GM21515 (cell line): ENCODE measurements at regions not wholly inside any gene's neighbourhood (a gene's known extent, or its start where the extent isn't known, plus 50 kb on each side); places are given as distances from the start of the nearest gene placed in this dataset.
"Not testable (repeated sequence)": the region's sequence is repeated elsewhere in the genome, so short reads cannot be mapped to it uniquely, and the experiment has no call there.

ENCODE experiments used
- ATAC-seq: cut with Tn5 transposase; IDR thresholded peaks from one replicate; pipeline ENCODE4 v1.9.1; 2021; ENCODE audit not compliant: unreplicated experiment

DNA sequence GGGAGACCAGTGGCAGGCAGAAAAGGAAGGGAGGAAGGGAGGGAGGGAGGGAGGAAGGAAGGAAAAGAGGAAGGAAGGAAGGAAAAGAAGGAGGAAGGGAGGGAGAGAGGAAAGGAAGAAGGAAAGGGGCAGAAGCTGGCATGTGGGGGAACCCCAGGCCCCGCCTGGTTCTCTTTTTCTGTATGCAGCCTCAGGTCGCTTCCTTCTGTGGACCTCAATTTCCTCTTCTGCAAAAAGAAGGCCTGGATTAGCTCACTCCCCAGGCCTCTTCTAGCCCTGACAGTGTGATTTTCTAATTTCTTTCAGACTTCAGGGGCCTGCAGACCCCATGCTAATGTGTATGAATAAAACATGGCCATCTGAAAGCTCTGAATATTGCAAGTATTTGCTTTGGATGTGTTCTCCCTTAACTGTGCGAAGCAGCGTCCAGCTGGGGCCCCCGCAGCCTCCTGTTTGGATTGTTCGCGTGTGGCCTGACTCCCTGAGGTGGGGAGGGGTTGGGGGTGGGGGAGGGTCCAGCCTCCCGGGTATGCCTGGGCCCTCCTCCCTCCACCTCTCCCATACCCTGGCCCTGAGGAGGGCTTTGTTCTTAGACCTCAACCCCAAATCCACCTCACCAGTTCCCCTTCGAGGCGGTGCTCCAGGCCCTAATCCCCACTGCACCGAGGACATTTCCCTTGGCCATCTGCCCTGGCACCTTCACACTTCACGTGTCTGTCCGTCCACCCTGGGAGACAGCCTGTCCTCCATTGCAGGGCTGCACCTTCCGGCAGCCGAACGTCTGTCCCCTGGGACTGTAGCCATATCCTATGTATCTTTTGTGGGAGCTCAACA is 199.9 kb upstream of the ATP6AP2 start:
- ATAC-seq = no peak

- ATAC-seq = no peak
Observed at GRCh38 chrX:40377684-40378083, 203.1 kb upstream of the ATP6AP2 start.

DNA sequence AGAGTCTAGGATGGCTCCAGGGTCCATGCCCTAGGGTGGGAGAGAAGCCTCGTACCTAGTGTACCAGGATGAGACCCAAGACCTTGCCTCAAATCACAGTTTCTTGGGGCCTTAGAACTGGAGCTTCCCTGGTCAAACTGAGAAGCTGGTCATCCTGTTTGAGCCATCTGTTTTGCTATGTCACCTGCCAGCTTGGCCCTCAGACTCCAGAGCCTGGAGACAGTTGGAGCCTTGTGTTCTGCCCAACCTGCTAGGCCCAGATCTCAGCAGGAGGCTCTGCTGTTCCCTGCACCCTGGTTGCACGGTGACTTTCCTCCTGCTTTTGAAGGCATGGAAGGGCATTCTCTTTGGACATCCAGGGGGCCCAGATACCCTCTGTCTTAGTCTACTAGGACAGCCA is 206.3 kb upstream of the ATP6AP2 start:
- no peak for ATAC-seq

DNA sequence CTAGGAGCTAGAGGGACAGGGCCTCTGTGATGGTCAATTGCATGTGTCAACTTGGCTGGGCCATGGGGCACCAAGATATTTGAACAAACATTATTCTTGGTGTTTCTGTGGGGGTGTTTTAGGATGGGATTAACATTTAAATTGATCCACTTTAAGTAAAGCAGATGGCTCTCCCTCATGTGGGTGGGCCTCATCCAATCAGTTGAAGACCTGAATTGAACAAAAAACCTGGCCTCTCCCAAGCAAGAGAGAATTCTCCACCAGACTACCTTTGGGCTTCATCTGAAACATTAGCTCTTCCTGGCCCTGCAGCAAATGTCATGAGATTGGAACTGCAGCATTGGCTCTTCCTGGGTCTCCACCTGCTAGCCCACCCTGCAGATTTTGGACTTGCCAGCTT is 207.1 kb upstream of the ATP6AP2 start:
- no peak for ATAC-seq

GRCh38 chrX:40373025-40373424 is 207.7 kb upstream of the ATP6AP2 start:
- ATAC-seq = no peak

- no peak for ATAC-seq
Observed at GRCh38 chrX:40371376-40371775, 209.4 kb upstream of the ATP6AP2 start.

- ATAC-seq = no peak
Observed at GRCh38 chrX:40368611-40369061, 212.1 kb upstream of the ATP6AP2 start.

GRCh38 chrX:40366661-40367060 is 214.1 kb upstream of the ATP6AP2 start:
- ATAC-seq = no peak

DNA sequence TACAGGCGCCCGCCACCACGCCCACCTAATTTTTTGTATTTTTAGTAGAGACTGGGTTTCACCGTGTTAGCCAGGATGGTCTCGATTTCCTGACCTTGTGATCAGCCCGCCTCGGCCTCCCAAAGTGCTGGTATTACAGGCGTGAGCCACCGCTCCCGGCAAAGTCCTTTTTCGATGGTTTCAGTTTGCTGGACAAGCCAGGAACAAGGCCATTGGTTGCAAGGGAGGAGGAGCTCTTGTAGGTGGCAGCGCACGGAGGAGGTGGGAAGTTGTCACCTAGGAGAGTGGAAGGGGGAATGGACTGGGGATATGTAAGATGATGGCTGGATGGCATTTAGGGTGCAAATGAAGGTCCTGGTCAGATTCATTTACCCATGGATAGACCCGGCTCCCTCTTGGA is 218.5 kb upstream of the ATP6AP2 start:
- ATAC-seq = not testable (repeated sequence)

GRCh38 chrX:40360557-40360956 is 220.2 kb upstream of the ATP6AP2 start:
- ATAC-seq = no peak

GRCh38 chrX:40359593-40359992 is 221.2 kb upstream of the ATP6AP2 start:
- ATAC-seq = no peak

GRCh38 chrX:40358994-40359393 is 221.8 kb upstream of the ATP6AP2 start:
- ATAC-seq = no peak

DNA sequence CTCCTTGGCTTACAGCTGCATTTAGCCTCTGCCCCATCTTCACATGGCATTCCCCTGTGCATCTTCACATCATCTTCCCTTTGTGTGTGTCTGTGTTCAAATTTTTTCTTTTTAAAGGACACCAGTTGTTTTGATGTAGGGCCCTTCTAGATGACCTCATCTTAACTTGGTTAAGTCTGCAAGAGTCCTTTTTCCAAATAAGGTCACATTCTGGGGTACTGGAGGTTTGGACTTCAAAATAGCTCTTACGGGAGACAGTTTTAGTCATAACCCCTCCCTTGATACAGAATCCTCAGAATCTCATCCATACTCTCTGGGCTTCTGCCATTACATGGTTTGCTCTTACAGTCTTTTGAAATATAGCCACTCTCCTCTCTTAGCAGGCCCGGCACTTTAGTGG is 231.5 kb upstream of the ATP6AP2 start:
- ATAC-seq = no peak

DNA sequence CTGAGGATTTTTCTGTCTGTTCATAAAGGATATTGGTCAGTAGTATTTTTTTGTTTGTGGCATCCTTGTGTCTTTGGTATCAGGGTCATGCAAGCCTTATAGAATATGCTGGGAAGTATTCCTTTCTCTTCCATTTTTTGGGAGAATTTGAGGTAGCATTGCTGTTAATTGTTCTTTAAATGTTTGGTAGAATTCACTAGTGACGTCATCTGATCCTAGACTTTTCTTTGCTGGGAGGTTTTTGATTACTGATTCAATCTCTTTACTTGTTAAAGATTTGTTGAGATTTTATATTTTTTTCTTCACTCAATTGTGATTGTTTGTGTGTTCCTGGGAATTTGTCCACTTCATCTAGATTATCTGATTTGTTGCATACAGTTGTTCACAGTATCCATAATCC is 234.4 kb upstream of the ATP6AP2 start:
- ATAC-seq = no peak

- no peak for ATAC-seq
Observed at GRCh38 chrX:40343319-40343718, 237.5 kb upstream of the ATP6AP2 start.

DNA sequence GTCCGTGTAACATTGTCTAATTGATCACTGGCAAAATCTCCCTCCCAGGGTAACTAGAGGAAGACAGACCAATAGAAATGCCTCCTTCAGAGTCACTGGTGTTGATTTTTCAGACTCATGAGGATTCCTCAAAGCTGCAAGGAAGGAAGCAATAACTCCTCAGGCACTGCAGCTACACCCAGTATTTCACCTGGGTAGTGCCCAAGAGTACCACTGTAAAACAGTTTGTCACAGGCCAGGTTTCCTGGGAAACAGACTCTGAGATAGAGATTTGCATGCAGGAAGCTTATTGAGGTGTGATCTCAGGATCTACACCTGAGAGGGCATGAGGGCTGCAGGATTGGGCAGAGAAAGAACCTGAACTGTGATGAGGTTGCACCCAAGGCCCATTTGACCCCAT is 240.7 kb upstream of the ATP6AP2 start:
- ATAC-seq = no peak

DNA sequence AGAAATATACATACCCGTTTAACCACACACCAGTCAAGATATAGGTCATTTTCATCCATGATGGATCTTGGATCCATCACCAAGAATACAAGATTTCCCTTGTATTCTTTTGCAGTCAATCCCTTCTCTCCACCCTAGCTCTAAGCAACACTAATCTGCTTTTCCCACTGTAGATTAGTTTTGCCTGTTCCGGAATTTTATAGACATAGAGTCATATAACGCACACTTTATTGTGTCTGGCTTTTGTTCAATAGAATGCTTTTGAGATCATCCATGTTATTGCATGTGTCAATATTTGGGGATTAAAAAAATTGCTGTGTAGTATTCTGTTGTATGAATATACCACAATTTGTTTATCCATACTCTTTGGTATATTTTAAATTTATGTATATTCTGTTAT is 235.6 kb upstream of the BCOR start:
- no peak for ATAC-seq

DNA sequence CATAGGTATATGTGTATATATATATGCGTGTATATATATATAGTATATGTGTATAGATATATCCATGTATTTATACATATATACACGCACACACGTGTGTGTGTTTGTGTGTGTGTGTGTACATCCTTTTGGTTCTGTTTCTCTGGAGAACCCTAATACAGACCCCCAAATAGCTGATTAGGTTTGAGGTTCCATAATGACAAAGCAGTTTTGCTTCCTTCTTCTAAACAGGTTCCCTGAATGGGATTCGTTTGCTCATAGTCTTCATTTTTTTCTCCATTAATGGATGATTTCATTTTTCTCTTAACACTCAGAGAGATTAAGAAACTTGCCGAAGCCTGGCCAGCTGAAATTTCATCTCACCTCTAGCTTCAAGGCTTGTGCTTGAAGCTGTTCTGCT is 234.0 kb upstream of the BCOR start:
- no peak for ATAC-seq

GRCh38 chrX:40331353-40331752 is 233.6 kb upstream of the BCOR start:
- no peak for ATAC-seq

DNA sequence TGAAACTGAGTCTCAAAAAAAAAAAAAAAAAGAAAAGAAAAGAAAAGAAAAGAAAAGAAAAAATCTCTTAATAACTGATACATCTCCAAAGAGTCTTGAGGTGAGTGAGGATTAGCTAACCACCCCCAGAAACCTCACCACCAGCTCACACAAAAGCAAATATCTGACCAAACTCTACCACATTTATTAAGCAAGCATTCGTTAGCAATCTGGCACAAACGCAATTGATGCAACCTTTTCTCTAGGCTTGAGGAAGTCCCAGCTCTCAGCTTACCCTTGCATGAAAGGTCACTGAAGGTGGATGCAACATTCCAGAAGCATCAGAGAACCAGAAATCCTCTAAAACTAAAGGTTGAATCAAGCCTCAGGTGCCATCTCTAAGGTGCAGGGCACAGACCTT is 231.9 kb upstream of the BCOR start:
- ATAC-seq = no peak

DNA sequence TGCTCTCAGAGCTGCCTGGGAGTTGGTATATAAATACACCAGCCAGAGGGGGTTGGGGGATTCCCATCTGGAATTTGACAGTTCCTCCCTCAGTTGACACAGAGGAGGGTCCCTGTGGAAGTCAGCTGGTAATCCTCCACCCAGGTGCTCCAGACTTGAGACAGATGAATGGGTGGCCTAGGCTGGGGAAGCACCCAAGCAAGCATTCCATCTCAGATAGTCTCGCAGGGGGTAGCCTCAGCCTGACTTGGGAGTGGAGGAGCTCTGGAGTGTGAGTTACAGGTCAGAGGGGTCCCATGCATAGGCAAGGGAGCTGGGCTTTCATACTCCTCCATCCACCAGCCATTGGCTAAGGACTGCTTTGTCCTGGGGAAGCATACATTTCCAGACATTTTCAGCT is 229.3 kb upstream of the BCOR start:
- ATAC-seq = no peak

DNA sequence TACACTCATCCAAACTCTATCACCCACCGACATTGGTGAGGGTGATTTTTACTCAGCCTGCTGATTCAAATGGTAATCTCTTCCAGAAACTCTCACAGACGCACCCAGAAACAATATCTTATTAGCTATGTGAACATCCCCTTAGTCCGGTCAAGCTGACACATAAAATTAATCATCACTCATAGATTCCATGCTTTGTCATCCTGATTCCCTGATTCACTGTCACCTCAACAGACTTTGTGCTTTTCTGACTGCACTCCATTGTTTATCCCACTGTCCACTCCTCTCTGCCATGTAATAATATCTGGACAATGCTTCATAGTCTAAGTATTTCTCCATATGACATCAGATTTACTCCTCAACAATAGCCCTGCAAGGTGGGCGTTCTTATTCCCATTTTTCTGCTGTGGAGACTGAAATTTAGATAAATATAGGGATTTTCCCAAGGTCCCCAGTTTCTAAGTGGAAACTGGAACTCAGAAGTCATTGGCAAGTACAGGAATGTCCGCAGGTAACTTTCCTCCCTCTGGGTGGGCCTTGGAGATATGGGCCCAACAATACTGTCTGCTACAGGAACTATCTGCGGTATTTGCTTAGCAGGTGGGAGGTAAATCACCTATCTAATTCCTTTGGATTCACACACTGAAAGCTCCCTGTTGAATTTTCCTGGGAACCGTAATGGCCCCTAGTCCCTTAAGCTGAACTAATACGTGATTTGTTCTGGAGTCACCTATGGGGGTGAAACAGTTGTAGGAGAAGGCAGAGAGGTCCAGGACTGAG is 228.6 kb upstream of the BCOR start:
- ATAC-seq = no peak
